ENCODE measurements at regions not wholly inside any gene's neighbourhood (a gene's known extent, or its start where the extent isn't known, plus 50 kb on each side); places are given as distances from the start of the nearest gene placed in this dataset.
"Not testable (repeated sequence)": the region's sequence is repeated elsewhere in the genome, so short reads cannot be mapped to it uniquely, and the experiment has no call there.

- TF ChIP-seq POLR2A, CTCF (IDR thresholded peaks at IDR 0.05): not testable (repeated sequence)
These were observed 532.1 kb downstream of the FOXD4L4 start for GRCh38 chr9:66269024-66269423.
